Suprapubic skin (tissue), 4 donors: ENCODE measurements at regions not wholly inside any gene's neighbourhood (a gene's known extent, or its start where the extent isn't known, plus 50 kb on each side); places are given as distances from the start of the nearest gene placed in this dataset.

Experiments
- CTCF ChIP-seq, 2 donors: fragments of 200-600 bp in 1 of 2; fragments of 450-650 bp in 1 of 2; sonication (generic) in 1 of 2; IDR thresholded peaks; one replicate each; pipeline ENCODE4 v1.5.1; 2016 to 2019; ENCODE audit warnings: antibody characterized with exemption in 2 of 2, mild to moderate bottlenecking in 1 of 2, moderate library complexity in 1 of 2
- EP300 ChIP-seq: sonication (generic); formaldehyde crosslinking; IDR thresholded peaks from one replicate; pipeline ENCODE4 v1.6.1; 2017; ENCODE audit warnings: antibody characterized with exemption
- POLR2A ChIP-seq, 2 donors: fragments of 450-650 bp; IDR thresholded peaks; one replicate each; pipeline ENCODE4 v1.6.1; 2017; ENCODE audit warnings: antibody characterized with exemption in 2 of 2, mild to moderate bottlenecking in 2 of 2, moderate library complexity in 2 of 2
- POLR2AphosphoS5 ChIP-seq, 3 donors: sonication (generic); formaldehyde crosslinking; IDR thresholded peaks; one replicate each; pipeline ENCODE4 v1.6.1; 2017; ENCODE audit warnings: antibody characterized with exemption in 3 of 3

GRCh38 chr7:16359216-16359615, 62.1 kb downstream of the CRPPA start:
- TF ChIP-seq CTCF (IDR thresholded peaks at IDR 0.05) (no peak), POLR2AphosphoS5 (IDR thresholded peaks at IDR 0.05) (no peak), POLR2A (IDR thresholded peaks at IDR 0.05) (no peak), EP300 (no peak)
